OCI-LY1 (cell line): ENCODE measurements at regions not wholly inside any gene's neighbourhood (a gene's known extent, or its start where the extent isn't known, plus 50 kb on each side); places are given as distances from the start of the nearest gene placed in this dataset.

Source experiments
- EZH2 ChIP-seq: fragments of 200-600 bp; sonication (generic), shearing (Covaris generic); IDR thresholded peaks from 2 replicates; pipeline ENCODE4 v1.8.0; 2017; ENCODE audit warnings: borderline replicate concordance, mixed run types, mild to moderate bottlenecking, antibody characterized with exemption, low read length, moderate library complexity, mixed read lengths
- TF ChIP-seq, protein P1 (sequence below): fragments of 200-600 bp; sonication (generic), shearing (Covaris generic); IDR thresholded peaks from 2 replicates; pipeline ENCODE4 v1.5.1; 2017; ENCODE audit warnings: mild to moderate bottlenecking, antibody characterized with exemption, low read length, moderate library complexity, mixed read lengths

DNA sequence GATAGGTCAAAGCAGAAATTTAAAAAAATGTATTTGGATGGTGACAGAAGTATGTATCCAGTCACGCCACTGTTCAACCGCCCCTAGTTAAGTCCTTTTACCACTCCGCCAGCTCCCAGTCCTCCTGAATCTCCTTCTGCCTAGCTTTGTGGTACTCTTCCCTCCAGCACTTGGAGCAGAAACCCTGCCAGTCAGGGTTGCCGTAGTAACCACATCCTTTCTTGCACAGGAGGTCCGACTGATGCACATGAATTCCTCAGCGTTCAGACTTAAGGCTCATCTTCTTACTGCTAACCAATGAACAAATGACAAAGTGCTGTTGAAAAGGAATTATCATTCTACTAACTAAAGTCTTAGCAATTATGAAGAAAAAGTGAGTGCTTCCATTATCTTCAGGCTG, 175.3 kb upstream of the KCTD7 start:
- TF ChIP-seq, protein P1, sequence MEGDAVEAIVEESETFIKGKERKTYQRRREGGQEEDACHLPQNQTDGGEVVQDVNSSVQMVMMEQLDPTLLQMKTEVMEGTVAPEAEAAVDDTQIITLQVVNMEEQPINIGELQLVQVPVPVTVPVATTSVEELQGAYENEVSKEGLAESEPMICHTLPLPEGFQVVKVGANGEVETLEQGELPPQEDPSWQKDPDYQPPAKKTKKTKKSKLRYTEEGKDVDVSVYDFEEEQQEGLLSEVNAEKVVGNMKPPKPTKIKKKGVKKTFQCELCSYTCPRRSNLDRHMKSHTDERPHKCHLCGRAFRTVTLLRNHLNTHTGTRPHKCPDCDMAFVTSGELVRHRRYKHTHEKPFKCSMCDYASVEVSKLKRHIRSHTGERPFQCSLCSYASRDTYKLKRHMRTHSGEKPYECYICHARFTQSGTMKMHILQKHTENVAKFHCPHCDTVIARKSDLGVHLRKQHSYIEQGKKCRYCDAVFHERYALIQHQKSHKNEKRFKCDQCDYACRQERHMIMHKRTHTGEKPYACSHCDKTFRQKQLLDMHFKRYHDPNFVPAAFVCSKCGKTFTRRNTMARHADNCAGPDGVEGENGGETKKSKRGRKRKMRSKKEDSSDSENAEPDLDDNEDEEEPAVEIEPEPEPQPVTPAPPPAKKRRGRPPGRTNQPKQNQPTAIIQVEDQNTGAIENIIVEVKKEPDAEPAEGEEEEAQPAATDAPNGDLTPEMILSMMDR: no peak
- TF ChIP-seq EZH2: no peak
